ENCODE measurements at regions not wholly inside any gene's neighbourhood (a gene's known extent, or its start where the extent isn't known, plus 50 kb on each side); places are given as distances from the start of the nearest gene placed in this dataset.

DNA sequence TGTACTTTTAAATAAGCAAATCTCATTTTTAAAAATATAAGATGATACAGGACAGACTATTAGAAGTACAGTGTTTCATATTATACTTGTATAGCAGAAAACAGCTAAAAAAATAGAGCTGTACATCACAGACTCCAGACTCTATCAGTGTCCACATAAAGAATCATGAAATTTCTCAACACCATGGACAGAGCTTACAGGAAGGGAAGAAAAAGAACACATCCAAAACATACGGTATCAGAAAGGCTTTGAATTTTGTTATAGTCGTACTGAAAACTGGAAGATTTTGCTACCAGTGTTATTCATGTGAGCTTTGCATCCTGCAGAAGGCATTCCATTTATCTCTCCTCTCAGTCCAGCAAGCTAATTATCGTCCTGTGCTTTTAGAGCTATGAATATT is 183.2 kb upstream of the PTPRZ1 start:
- ChIA-PET POLR2A (no interaction called here), CTCF (no interaction called here)
- FAIRE-seq = no peak
- ATAC-seq = no peak
- H3K4me1 ChIP-seq = no peaks in the 10 kb centered on the region
- no peak overlapping the region for H3K4me2 ChIP-seq
- WGBS (ENCODE audit: missing lambda C conversion rate) = 12% methylated on average over 3 of the region's 3 CpGs
- TF ChIP-seq, protein P1, sequence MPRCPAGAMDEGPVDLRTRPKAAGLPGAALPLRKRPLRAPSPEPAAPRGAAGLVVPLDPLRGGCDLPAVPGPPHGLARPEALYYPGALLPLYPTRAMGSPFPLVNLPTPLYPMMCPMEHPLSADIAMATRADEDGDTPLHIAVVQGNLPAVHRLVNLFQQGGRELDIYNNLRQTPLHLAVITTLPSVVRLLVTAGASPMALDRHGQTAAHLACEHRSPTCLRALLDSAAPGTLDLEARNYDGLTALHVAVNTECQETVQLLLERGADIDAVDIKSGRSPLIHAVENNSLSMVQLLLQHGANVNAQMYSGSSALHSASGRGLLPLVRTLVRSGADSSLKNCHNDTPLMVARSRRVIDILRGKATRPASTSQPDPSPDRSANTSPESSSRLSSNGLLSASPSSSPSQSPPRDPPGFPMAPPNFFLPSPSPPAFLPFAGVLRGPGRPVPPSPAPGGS (IDR thresholded peaks at IDR 0.05) = no peak
- TF ChIP-seq SREBF2 (IDR thresholded peaks at IDR 0.05) (no peak), CHD2 (IDR thresholded peaks at IDR 0.05; ENCODE audit: low read length, partially characterized antibody) (no peak), CBX2 (IDR thresholded peaks at IDR 0.05; ENCODE audit: borderline replicate concordance, low read depth) (no peak), KDM1A (IDR thresholded peaks at IDR 0.05; ENCODE audit: low read depth) (no peak), BHLHE40 (IDR thresholded peaks at IDR 0.05; ENCODE audit: low read depth, low read length) (no peak)
- no peaks in the 10 kb centered on the region for H3K9me3 ChIP-seq
- no peak for DNase-seq (ENCODE audit: low read depth in 1 of 2, low spot score in 1 of 2)
- no peak overlapping the region for H3K4me3 ChIP-seq
- no peak overlapping the region for H3K27ac ChIP-seq

DNA sequence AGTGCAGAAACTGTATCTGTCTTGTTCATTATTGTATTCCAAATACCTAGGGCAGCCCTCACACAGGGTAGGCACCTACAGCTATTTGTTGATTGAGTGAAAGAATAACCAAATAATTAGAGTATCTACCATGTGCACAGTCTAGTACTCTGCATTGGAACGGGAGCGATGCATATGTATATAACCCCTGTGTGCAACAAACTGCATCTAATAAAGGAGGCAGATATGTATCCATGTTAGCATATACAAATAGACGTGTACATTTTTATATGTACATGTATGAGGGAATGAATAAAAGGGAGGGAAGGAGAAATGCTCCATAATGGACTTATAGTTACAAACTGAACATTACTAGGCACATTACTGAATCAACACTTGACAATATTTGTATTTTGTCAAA is 191.3 kb upstream of the PTPRZ1 start:
- no peaks in the 10 kb centered on the region for H3K4me1 ChIP-seq
- no peak for FAIRE-seq
- H3K4me2 ChIP-seq = no peak overlapping the region
- WGBS (ENCODE audit: missing lambda C conversion rate) = 21% methylated on average over 3 of the region's 3 CpGs
- CTCF ChIA-PET = no interaction called here
- no peaks in the 10 kb centered on the region for H3K9me3 ChIP-seq
- H3K27ac ChIP-seq = no peak overlapping the region
- no peak for ATAC-seq
- POLR2A ChIA-PET = no interaction called here
- TF ChIP-seq, protein P2, sequence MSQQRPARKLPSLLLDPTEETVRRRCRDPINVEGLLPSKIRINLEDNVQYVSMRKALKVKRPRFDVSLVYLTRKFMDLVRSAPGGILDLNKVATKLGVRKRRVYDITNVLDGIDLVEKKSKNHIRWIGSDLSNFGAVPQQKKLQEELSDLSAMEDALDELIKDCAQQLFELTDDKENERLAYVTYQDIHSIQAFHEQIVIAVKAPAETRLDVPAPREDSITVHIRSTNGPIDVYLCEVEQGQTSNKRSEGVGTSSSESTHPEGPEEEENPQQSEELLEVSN (IDR thresholded peaks at IDR 0.05; ENCODE audit: borderline replicate concordance, low read depth) = no peak
- TF ChIP-seq MAZ (IDR thresholded peaks at IDR 0.05; ENCODE audit: borderline replicate concordance, low read depth, low read length) (no peak), JUNB (IDR thresholded peaks at IDR 0.05) (no peak), EP300 (IDR thresholded peaks at IDR 0.05) (no peak), ZSCAN20 (CRISPR knock-in tag; IDR thresholded peaks at IDR 0.05) (no peak)
- H3K4me3 ChIP-seq = no peak overlapping the region
- no peak for DNase-seq (ENCODE audit: low read depth in 1 of 2, low spot score in 1 of 2)

GRCh38 chr7:121676168-121676567 is 196.8 kb upstream of the PTPRZ1 start:
- TF ChIP-seq ZFP36 (IDR thresholded peaks at IDR 0.05; ENCODE audit: borderline replicate concordance, partially characterized antibody) (no peak), ESRRA (IDR thresholded peaks at IDR 0.05; ENCODE audit: borderline replicate concordance, low read length) (no peak), KDM5A (IDR thresholded peaks at IDR 0.05) (no peak), CHD2 (IDR thresholded peaks at IDR 0.05; ENCODE audit: low read length, partially characterized antibody) (no peak), JUNB (IDR thresholded peaks at IDR 0.05) (no peak), EP300 (IDR thresholded peaks at IDR 0.05) (no peak), HOXB13 (CRISPR knock-in tag; IDR thresholded peaks at IDR 0.05; ENCODE audit: low read depth) (no peak), POLR2A (IDR thresholded peaks at IDR 0.05; ENCODE audit: low read length) (no peak), PHF8 (IDR thresholded peaks at IDR 0.05; ENCODE audit: borderline replicate concordance, low read depth) (no peak), SMC3 (IDR thresholded peaks at IDR 0.05) (no peak), FOXS1 (CRISPR knock-in tag; IDR thresholded peaks at IDR 0.05) (no peak), CHD4 (IDR thresholded peaks at IDR 0.05; ENCODE audit: borderline replicate concordance) (no peak), RNF2 (IDR thresholded peaks at IDR 0.05; ENCODE audit: borderline replicate concordance, low read depth) (no peak), REST (IDR thresholded peaks at IDR 0.05) (no peak), ZSCAN20 (CRISPR knock-in tag; IDR thresholded peaks at IDR 0.05) (no peak), HOXB5 (CRISPR knock-in tag; IDR thresholded peaks at IDR 0.05) (no peak)
- TF ChIP-seq, protein P3, sequence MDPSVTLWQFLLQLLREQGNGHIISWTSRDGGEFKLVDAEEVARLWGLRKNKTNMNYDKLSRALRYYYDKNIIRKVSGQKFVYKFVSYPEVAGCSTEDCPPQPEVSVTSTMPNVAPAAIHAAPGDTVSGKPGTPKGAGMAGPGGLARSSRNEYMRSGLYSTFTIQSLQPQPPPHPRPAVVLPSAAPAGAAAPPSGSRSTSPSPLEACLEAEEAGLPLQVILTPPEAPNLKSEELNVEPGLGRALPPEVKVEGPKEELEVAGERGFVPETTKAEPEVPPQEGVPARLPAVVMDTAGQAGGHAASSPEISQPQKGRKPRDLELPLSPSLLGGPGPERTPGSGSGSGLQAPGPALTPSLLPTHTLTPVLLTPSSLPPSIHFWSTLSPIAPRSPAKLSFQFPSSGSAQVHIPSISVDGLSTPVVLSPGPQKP (IDR thresholded peaks at IDR 0.05; ENCODE audit: low read depth, low read length) = no peak
- TF ChIP-seq, protein P4, sequence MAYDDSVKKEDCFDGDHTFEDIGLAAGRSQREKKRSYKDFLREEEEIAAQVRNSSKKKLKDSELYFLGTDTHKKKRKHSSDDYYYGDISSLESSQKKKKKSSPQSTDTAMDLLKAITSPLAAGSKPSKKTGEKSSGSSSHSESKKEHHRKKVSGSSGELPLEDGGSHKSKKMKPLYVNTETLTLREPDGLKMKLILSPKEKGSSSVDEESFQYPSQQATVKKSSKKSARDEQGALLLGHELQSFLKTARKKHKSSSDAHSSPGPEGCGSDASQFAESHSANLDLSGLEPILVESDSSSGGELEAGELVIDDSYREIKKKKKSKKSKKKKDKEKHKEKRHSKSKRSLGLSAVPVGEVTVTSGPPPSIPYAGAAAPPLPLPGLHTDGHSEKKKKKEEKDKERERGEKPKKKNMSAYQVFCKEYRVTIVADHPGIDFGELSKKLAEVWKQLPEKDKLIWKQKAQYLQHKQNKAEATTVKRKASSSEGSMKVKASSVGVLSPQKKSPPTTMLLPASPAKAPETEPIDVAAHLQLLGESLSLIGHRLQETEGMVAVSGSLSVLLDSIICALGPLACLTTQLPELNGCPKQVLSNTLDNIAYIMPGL (CRISPR knock-in tag; IDR thresholded peaks at IDR 0.05; ENCODE audit: borderline replicate concordance) = no peak
- no peak for DNase-seq (ENCODE audit: low read depth in 1 of 2, low spot score in 1 of 2)
- 29% methylated on average over 3 of the region's 3 CpGs for WGBS (ENCODE audit: missing lambda C conversion rate)
- ChIA-PET POLR2A (no interaction called here), CTCF (interaction anchor here (1.1 kb wide), 1 partner anchor 318 kb away, joined by 4 read pairs; no protein-coding TSS in a partner anchor)
- Histone ChIP-seq H3K27ac (no peak overlapping the region), H3K4me3 (no peak overlapping the region), H3K4me2 (no peak overlapping the region), H3K9me3 (no peaks in the 10 kb centered on the region), H3K4me1 (no peaks in the 10 kb centered on the region)
- no peak for ATAC-seq
- no peak for FAIRE-seq
